ENCODE measurements at regions not wholly inside any gene's neighbourhood (a gene's known extent, or its start where the extent isn't known, plus 50 kb on each side); places are given as distances from the start of the nearest gene placed in this dataset.
"Not testable (repeated sequence)": the region's sequence is repeated elsewhere in the genome, so short reads cannot be mapped to it uniquely, and the experiment has no call there.

- no peak for FAIRE-seq
Measured at GRCh38 chr13:78133511-78133910, 214.9 kb upstream of the EDNRB start.

GRCh38 chr13:78131811-78132210 is 213.2 kb upstream of the EDNRB start:
- no peak for FAIRE-seq

- FAIRE-seq, result no peak
Measured at GRCh38 chr13:78131346-78131745, 212.7 kb upstream of the EDNRB start.

DNA sequence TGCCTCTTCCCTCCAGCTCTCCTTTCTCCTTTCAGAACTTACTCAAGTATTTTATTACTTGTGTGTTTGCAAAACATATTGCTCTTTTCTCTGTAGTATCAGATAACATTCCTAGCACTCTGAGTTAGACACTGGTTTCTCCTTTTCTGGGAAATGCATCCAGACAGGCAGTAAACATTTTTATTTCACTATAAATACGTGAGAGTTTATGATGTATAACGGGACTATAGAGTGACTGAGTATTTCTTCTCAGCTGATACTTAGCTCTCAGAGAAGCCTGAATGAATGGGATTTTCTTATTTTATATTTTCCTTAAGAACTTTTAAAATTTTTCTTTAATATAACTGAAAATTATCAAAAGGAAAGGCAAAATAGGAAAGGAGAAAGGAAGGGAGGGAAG is 211.2 kb upstream of the EDNRB start:
- no peak for FAIRE-seq

GRCh38 chr13:78129359-78129758 is 210.7 kb upstream of the EDNRB start:
- no peak for FAIRE-seq

DNA sequence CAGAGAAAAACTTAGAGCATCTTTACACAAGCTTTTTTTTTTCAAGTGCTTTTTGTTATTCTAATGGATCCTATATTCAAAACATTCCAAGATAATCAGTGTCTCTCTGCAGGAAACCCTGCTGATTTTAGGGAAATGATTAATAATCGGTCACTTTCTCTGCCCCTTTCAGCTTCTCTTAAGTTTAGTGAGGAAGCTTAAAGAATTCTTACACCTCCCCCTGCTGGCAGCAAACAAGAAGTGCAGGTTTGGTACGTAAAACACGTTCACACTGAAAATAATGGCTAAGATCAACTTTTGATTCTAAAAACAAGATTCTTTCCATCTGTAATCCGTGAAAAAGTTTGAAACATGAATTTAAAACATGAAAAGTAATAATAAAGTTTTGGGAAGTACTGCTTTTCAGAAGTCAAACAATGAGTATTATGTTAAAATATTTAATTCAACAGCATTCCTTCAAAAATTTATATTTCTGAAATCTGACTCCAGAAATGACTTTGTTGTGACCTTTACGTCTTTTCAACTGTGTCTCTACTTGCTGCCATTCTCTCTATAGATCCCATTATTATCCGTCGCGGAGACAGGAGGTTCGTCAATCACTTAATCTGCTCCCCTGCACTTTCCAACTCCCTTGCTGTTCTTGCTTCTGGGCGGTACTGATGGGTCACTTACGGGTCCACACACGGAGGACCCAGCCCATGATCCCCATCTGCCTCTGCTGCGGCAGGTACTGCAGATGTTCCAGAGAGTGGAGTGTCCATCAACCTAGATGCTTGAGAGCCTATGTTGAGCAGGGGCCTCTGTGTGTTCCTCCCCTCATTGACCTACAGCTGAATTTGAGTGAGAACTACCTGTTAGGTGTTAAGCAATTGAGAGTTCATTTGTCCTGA is 203.1 kb upstream of the EDNRB start:
- FAIRE-seq, result peak; percentile 97

DNA sequence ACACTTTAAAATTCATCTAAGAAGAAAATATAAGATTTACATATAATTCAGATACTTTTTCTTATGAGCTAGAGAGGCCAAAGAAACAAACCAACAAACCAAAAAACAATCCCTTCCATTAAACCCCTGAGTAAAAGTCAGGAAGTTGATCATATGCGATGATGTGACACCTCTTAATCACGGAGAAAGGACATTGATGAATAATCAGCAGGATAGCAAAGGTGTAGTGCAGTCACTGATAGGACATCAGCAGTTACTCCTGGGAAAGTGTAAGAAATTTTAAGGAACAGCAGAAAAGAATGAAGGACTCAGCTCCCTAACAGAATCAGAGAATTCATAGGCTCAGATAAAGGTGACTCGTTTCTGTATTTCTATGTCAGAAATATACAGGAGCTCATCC is 202.4 kb upstream of the EDNRB start:
- no peak for FAIRE-seq

DNA sequence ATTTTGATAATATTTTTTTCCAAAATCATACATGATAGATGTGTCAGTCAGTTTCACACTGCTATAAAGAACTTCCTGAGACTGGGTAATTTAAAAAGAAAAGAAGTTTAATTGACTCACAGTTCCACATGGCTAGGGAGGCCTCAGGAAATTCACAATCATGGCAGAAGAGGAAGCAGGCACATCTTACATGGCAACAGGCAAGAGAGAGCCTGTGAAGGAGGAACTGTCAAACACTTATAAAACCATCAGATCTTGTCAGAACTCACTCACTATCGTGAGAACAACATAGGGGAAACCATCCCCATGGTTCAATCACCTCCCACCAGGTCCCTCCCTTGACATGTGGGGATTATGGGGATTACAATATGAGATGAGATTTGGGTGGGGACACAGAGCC is 201.5 kb upstream of the EDNRB start:
- not testable (repeated sequence) for FAIRE-seq

DNA sequence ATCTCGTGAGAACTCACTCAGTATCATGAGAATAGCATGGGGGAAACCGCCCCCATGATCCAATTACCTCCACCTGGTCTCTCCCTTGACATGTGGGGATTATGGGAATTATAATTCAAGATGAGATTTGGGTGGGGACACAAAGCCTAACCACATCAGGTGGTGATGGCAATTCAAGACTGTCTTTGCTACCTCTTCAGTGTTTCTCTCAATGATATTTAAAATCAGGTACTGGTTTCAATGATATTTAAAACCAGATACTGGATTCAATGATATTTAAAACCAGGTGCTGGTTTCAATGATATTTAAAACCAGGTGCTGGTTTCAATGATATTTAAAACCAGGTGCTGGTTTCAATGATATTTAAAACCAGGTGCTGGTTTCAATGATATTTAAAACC is 198.4 kb upstream of the EDNRB start:
- not testable (repeated sequence) for FAIRE-seq

DNA sequence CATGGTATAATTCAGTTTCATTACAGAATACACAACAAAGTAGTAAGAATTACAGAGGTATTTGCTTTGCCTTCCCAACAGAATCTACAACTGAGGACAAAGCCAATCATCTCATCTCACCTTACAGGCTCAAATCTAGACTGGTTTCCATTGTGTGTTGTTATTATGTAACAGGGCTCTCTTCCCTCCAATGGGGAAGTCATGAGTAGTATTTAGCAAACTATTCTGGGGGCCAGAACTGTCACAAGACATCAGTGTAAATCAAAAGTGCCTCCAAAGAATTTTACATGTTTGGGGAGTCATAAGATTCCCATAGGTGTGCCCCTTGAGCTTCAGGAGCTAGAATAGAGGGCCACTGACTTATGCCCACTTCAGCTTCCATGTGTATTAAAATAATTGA is 187.0 kb upstream of the EDNRB start:
- no peak for FAIRE-seq

DNA sequence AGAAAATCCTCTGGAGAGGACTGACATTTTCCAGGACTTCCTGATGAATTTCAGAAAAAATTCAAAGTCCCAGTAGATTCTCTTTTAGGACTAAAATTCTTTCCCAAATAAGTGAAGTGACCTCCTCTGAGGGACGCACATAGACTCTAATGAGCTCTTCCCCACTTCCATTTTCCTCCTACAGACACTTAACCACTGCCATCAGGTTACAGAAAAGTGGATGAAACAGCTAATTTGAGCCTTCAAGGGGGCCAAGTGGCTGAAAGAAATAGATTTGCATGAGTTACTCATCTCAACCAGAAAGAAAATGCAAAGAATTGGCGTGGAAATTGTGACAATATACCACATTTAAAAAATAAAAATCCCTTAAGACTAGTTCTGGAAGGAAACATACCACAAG is 185.3 kb upstream of the EDNRB start:
- FAIRE-seq, result no peak

DNA sequence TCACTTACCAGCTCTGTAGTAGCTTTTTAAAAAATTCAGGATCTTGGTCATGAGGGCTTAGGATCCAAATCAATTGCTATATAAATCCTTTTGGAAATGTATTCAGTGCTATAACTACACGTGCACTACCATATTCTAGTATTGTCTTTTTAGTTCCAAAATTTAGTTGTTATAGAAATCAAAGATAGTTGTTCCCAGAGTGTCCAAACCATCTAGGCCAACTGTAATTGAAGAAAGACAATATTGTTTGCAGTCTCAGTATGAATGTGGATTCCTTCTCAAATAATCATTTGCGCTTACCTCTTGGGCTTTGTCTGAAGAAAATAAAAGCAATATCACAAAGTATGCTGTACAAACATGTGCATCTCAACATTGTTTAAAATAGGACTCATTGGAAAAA is 184.1 kb upstream of the EDNRB start:
- no peak for FAIRE-seq

DNA sequence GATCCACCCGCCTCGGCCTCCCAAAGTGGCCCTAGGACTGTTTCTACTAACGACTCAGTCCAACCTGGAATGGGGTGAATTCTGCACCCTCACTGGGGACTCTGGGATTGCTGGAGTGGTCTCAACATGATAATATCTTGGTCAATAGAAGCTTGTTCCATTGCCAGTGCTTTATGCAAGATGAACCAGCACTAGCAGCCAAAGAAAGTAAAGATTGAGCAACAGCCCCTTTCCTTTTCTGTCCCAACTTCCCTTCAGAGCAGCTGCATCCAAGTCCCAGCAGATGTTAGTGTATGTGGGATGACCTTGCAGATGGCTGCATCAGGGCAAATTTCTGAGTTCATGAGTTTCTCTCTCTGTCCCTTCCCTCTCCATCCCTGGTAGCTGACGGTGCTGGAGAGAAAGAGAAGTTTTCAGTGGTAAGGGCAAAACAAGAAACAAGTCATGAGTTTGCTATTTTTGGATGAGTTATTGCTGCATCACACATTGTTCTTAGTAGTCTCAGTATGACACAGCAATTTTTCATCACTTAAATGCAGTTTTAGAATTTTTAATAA is 183.6 kb upstream of the EDNRB start:
- FAIRE-seq, result no peak

DNA sequence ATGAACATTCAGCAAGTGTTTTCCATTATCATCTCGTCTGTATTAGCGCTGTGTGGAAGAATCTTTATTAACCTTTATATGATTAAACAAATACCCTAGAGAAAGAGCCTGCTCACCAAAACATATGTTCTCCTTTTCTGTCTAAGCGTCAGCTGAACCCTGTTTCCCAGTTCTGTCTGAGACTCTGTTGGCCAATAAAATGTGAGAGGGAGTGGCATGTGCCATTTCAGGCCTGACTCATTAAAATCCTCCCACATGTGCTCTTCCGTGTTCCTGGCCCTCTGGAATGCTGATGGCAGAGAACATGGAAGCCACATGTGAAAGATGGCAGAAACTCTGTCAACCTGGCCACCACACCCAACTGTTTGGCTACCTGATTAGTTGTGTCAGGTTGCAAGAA is 181.9 kb upstream of the EDNRB start:
- FAIRE-seq, result no peak

GRCh38 chr13:78098249-78098648 is 179.6 kb upstream of the EDNRB start:
- no peak for FAIRE-seq

DNA sequence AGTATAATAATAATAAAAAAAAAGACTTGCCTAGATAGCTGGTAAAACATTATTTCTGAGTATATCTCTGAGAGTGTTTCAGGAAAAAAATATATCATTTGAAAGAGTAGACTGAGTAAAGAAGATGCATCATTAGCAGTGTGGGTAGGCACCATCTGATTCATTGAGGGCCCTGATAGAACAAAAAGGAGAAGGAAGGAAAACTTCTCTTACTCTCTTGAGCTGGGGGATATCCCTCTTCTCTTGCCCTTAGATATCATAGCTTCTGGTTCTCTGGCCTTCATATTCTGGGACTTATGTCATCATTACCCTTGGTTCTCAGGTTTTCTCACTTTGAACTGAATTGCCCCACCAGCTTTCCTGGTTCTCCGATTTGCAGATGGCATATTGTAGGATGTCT is 177.6 kb upstream of the EDNRB start:
- no peak for FAIRE-seq

DNA sequence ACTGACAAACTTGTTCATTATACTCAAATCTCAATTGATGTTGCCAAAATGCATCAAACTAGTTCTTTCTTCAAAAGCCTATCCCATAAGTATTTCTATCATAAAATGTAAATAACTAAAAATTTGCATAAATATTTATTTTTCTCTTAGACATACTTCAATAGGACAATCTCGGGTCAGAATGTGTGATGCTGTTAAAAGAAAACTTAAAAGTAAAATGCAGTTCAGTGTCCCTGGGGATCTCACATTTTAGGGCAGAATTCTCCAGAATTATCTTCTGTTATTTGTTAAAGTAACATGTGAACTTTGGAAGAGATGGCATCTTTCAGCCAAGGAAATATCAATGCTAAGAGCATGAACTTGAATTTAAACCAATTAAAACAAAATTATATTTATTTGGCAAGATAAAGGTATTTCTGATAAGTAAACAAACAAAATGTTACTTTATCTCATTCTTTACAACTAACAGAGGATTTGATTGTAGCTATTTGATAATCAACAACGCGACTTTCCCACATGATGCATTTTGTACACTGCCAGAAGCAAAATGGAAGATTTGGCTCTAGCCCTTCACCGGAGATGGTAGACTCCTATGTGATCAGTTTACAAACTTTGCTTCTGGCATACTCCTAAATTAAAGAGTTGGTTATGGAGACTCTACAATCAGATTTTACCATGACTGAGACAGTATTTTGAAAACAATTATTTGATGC is 169.5 kb upstream of the EDNRB start:
- no peak for FAIRE-seq

DNA sequence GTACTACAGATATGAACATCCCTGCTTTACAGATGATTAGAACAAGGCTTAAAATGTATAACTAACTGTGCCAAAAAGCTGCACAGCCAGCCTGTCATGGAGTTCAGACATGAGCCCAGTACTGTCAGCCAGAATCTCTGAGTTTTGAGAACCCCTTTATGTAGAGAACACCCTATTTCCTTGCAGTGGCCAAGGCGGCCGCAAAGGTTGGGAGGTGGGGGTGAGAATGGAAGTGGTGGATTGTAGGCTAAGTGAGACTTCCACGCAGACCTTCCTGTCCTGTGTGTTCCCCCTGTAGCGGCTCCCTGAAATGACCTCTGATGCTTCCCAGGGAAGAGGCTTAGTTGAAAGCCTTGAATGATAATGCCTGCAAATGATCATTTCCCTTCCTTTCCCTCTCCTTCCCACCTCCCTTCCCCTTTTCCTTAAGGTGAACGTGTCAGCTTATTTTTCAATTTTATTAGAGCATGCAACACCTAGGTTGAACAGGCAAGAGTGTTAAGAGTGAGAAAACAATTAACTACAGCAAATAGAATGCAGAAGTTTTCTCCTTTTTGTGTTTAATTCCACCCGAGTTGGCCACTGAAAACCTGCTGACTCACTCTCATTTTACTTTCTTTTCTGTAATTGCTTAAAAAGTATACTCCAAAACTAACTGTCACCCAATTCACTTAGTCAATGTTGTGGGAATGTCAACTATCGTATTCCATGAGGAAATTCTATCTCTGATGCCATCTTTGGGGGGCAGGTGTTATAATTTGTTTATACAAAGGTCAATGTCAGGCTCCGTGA is 167.0 kb upstream of the EDNRB start:
- FAIRE-seq, result no peak

DNA sequence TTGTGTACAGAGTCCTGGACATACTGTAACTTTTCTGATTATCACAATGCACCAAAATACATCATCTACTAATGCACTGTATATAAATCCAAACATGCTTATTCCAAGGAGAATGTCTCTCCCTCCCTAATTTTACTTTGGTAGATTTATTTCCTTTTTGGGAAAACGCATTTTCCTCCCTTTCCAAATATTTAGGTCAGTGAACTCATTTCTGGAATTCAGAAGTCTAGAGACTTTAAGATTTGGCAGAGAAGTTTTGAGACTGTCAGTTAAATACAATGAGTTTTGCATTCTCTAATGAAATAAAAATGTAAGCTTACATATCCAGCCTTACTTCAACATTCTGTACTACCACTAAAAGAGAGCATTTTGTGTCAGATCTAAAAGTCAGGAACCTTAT is 165.8 kb upstream of the EDNRB start:
- no peak for FAIRE-seq

- FAIRE-seq, result no peak
Measured at GRCh38 chr13:78078168-78078567, 159.5 kb upstream of the EDNRB start.

- FAIRE-seq, result no peak
Measured at GRCh38 chr13:78067290-78067689, 148.7 kb upstream of the EDNRB start.

DNA sequence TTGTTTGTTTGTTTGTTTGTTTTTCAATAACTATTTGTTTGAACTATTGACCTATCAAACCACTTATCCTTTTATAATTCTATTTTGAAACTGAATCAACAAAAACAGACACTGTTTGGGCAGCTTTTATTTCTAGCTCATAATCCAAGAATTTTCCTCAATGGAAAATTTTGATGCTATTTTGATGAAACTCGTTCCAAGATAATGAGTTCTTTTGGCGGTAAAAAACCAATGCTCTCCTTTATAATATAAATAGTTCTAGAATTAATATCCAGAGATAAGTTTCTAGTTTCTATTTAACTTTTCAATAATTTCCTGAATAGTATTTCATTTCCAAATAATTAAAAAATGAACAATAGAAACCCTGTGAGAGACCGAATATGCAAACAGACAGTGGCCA is 146.5 kb upstream of the EDNRB start:
- no peak for FAIRE-seq

- no peak for FAIRE-seq
Measured at GRCh38 chr13:78061806-78062205, 143.2 kb upstream of the EDNRB start.
